HepG2 (cell line): ENCODE measurements at regions not wholly inside any gene's neighbourhood (a gene's known extent, or its start where the extent isn't known, plus 50 kb on each side); places are given as distances from the start of the nearest gene placed in this dataset.

Experiments used
- ATAC-seq: fragments of 200-7000 bp; cut with Tn5 transposase; 3 replicates; pipeline ENCODE4 v1.9.1; 2020; ENCODE audit warnings: mild to moderate bottlenecking, moderate library complexity
- BruUV-seq: library from RNA; stranded (reverse); fragments of 400-500 nt; replicated peaks from 2 replicates; lab custom pipeline; 2021; lab: Mats Ljungman, UMichigan
- CTCF ChIA-PET: fragments of 300-600 bp; formaldehyde crosslinking; extraction: SDS; loops from one replicate; lab custom pipeline; 2021; ENCODE audit warnings: low total read pairs, inconsistent platforms, low intra/inter-chr PET ratio; lab: Yijun Ruan, JAX
- POLR2A ChIA-PET: fragments of 350-600 bp; sonication (Branson Sonifier 250); formaldehyde crosslinking; loops from one replicate; lab custom pipeline; 2020; ENCODE audit warnings: antibody characterized with exemption, inconsistent platforms; lab: Yijun Ruan, JAX
- DNase-seq: peaks from one replicate; pipeline ENCODE4 v3.0.0-alpha.2; 2015; ENCODE audit warnings: low spot score
- FAIRE-seq: peaks from 3 replicates; lab custom pipeline; 2011; peaks lifted over from hg19 to GRCh38; lab: Jason Lieb, UNC
- H2AFZ ChIP-seq: one replicate; pipeline ENCODE4 v1.6.1; 2011; ENCODE audit warnings: low read length, inconsistent platforms
- H3K27ac ChIP-seq: fragments of 300-600 bp; 3 replicates; pipeline ENCODE4 v1.8.0; 2011; ENCODE audit warnings: mixed run types, mild to moderate bottlenecking, mixed read lengths, low read length, inconsistent platforms; ENCODE audit not compliant: insufficient read depth; ENCODE audit errors: extremely low read length
- H3K27me3 ChIP-seq, 2 experiments: fragments of 200-600 bp in 1 of 2; 2 replicates in 1 of 2; 3 replicates in 1 of 2; pipeline versions ENCODE4 v1.6.0 to v1.8.0; 2011; ENCODE audit warnings: low read length in 2 of 2, mild to moderate bottlenecking in 2 of 2, moderate library complexity in 2 of 2, inconsistent platforms in 1 of 2; ENCODE audit not compliant: insufficient read depth in 2 of 2, control insufficient read depth in 1 of 2
- H3K36me3 ChIP-seq, 2 experiments: fragments of 200-600 bp in 1 of 2; replicated peaks in 1 of 2; 2 replicates in 1 of 2; 3 replicates in 1 of 2; pipeline versions ENCODE4 v1.5.1 to v1.8.0; 2011; ENCODE audit warnings: low read length in 2 of 2, inconsistent platforms in 1 of 2; ENCODE audit not compliant: insufficient read depth in 2 of 2, control insufficient read depth in 1 of 2
- H3K4me1 ChIP-seq: 2 replicates; pipeline ENCODE4 v1.5.1; 2012; ENCODE audit warnings: low read length, inconsistent platforms; ENCODE audit not compliant: insufficient read depth
- H3K4me2 ChIP-seq: 2 replicates; pipeline ENCODE4 v1.6.0; 2011; ENCODE audit warnings: low read depth, low read length, inconsistent platforms
- H3K4me3 ChIP-seq, 3 experiments: fragments of 200-600 bp in 1 of 3; sonication (generic), shearing (Covaris generic) in 1 of 3; replicated peaks in 1 of 3; 2 replicates each; pipeline ENCODE4 v1.5.1; 2011 to 2016; ENCODE audit warnings: low read length in 3 of 3, inconsistent platforms in 2 of 3, low read depth in 2 of 3, mild to moderate bottlenecking in 2 of 3, control low read depth in 1 of 3, mixed read lengths in 1 of 3; ENCODE audit not compliant: insufficient read depth in 1 of 3
- H3K79me2 ChIP-seq: one replicate; pipeline ENCODE4 v1.6.1; 2011; ENCODE audit warnings: low read length, inconsistent platforms; ENCODE audit not compliant: insufficient read depth
- H3K9ac ChIP-seq: 2 replicates; pipeline ENCODE4 v1.6.0; 2011; ENCODE audit warnings: mild to moderate bottlenecking, low read depth, low read length, inconsistent platforms; ENCODE audit not compliant: insufficient read depth
- H3K9me3 ChIP-seq: 2 replicates; pipeline ENCODE4 v1.5.1; 2012; ENCODE audit warnings: mild to moderate bottlenecking, low read length
- H4K20me1 ChIP-seq: 2 replicates; pipeline ENCODE4 v1.6.0; 2011; ENCODE audit warnings: inconsistent platforms, mild to moderate bottlenecking, low read length, moderate library complexity; ENCODE audit not compliant: insufficient read depth
- CC2D1A ChIP-seq: sonication (generic); formaldehyde crosslinking; IDR thresholded peaks from 2 replicates; pipeline ENCODE4 v1.8.1; 2023; ENCODE audit warnings: mild to moderate bottlenecking, missing genetic modification reagents
- KLF9 ChIP-seq: IDR thresholded peaks from 2 replicates; pipeline ENCODE4 v1.6.1; 2016; ENCODE audit warnings: low read depth
- TCF7 ChIP-seq: sonication (generic); IDR thresholded peaks from 2 replicates; pipeline ENCODE4 v1.6.1; 2016; ENCODE audit warnings: antibody characterized with exemption, low read depth
- ZBTB1 ChIP-seq: sonication (generic); formaldehyde crosslinking; IDR thresholded peaks from 2 replicates; pipeline ENCODE4 v1.4.0; 2020; ENCODE audit warnings: missing genetic modification reagents, borderline replicate concordance
- WGBS: methylation state at CpG from one replicate; pipeline ENCODE4 v1.1.6; 2017; ENCODE audit warnings: low lambda C conversion rate; 5-methylcytosine and 5-hydroxymethylcytosine counted together
- in situ Hi-C: cut with HindIII; loops from 2 replicates; pipeline ENCODE4 v1.10.0; 2017; ENCODE audit warnings: low pct_unique_long_range_greater_than_20kb; ENCODE audit not compliant: extremely low pct_ligation_motif_present
- intact Hi-C: fragments of 100-400 bp; cut with micrococcal nuclease; formaldehyde crosslinking; loops from one replicate; pipeline ENCODE4 v1.10.0; 2022; ENCODE audit not compliant: unreplicated experiment
- TF ChIP-seq, protein P1 (sequence below): sonication (generic); formaldehyde crosslinking; conservative IDR thresholded peaks from 2 replicates; pipeline ENCODE4 v1.4.0; 2020; ENCODE audit warnings: missing genetic modification reagents
- TF ChIP-seq, protein P2 (sequence below): IDR thresholded peaks from 2 replicates; pipeline ENCODE4 v1.4.0; 2020; ENCODE audit warnings: mild to moderate bottlenecking, missing genetic modification reagents

DNA sequence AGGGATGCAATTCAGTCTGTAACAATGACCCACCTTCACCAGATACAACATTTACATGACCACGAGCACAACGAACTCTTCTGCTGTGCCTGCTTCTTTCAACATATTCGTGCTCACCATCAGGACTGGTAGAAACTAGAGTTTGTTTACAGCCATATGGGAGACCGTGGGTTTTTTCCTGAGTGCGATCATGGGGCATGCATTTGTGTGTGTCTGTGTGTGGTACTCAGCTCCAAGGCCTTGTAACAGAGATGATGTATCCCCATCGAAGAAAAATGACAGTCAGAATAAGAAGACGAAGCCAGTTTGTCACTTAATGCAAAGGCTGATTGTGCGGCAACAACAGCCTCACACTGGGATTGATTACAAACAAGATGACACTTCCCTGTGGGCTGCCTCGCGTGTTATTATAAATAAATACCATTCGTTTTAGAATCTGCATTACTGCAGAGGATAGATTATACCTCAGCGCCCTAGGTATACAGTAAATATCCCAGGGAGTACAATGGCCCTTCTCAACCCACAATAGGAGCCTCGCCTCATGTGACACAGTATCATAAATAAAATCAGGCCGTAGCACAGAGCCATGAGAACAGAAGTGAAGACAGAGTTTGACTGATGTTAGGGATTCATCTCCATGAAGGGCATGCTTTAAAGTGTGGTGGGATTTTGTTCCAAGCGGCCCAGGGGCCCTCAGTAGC is 97.3 kb upstream of the NOCT start:
- H3K9ac ChIP-seq = no peak overlapping the region
- H3K4me1 ChIP-seq = no peaks in the 10 kb centered on the region
- H4K20me1 ChIP-seq = no peaks in the 10 kb centered on the region
- ChIA-PET CTCF (interaction anchor here (0.6 kb wide), 1 partner anchor 820 kb away, joined by 3 read pairs; no protein-coding TSS in a partner anchor), POLR2A (no interaction called here)
- ATAC-seq (no peak), DNase-seq (no peak), FAIRE-seq (no peak)
- in situ Hi-C loops = no loop called here
- WGBS = 47% methylated on average over 15 of the region's 15 CpGs
- H3K4me3 ChIP-seq = no peak overlapping the region
- no peak overlapping the region for H3K27ac ChIP-seq
- no peaks in the 10 kb centered on the region for H3K36me3 ChIP-seq
- H3K79me2 ChIP-seq = no peaks in the 10 kb centered on the region
- TF ChIP-seq TCF7 = no peak
- TF ChIP-seq ZBTB1 = no peak
- TF ChIP-seq, protein P1, sequence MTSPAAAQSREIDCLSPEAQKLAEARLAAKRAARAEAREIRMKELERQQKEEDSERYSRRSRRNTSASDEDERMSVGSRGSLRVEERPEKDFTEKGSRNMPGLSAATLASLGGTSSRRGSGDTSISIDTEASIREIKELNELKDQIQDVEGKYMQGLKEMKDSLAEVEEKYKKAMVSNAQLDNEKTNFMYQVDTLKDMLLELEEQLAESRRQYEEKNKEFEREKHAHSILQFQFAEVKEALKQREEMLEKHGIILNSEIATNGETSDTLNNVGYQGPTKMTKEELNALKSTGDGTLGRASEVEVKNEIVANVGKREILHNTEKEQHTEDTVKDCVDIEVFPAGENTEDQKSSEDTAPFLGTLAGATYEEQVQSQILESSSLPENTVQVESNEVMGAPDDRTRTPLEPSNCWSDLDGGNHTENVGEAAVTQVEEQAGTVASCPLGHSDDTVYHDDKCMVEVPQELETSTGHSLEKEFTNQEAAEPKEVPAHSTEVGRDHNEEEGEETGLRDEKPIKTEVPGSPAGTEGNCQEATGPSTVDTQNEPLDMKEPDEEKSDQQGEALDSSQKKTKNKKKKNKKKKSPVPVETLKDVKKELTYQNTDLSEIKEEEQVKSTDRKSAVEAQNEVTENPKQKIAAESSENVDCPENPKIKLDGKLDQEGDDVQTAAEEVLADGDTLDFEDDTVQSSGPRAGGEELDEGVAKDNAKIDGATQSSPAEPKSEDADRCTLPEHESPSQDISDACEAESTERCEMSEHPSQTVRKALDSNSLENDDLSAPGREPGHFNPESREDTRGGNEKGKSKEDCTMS = no peak
- TF ChIP-seq CC2D1A (CRISPR knock-in tag) = no peak
- TF ChIP-seq, all 625 proteins: peak for 0
- BruUV-seq = no TSS peak
- H3K4me2 ChIP-seq = no peak overlapping the region
- no peak overlapping the region for H2AFZ ChIP-seq
- H3K9me3 ChIP-seq = no peaks in the 10 kb centered on the region
- no peaks in the 10 kb centered on the region for H3K27me3 ChIP-seq
- intact Hi-C loops = loop anchor here (2.0 to 5.0 kb wide), 5 partner anchors 20 to 1186 kb away; no protein-coding TSS in a partner anchor

DNA sequence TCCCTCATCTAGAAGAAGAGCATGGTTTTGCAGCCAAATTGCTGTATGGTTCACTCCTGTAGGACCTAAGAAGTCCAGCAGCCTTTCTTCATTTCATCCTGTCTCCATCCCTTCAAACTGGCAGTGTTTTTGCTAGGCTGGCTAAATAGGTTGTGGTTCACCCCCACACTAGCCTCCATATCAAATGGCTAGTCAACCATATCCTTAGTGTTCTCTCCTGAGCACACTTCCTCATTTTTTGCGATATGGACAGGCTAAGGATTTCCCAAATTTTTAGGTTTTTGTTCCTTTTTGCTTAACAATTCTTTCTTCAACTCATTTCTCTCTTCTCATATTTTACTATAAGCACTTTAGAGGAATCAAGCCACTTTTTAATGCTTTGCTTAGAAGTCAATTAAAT is 98.8 kb upstream of the NOCT start:
- Histone ChIP-seq H3K9ac (no peak overlapping the region), H3K4me3 (no peak overlapping the region), H3K27me3 (no peaks in the 10 kb centered on the region), H3K27ac (no peak overlapping the region), H3K9me3 (no peaks in the 10 kb centered on the region), H3K79me2 (no peaks in the 10 kb centered on the region), H3K4me2 (no peak overlapping the region), H2AFZ (no peak overlapping the region), H4K20me1 (no peaks in the 10 kb centered on the region), H3K36me3 (no peaks in the 10 kb centered on the region), H3K4me1 (peaks cover 2% of the 10 kb centered on the region; the same call in 1 of the 2 replicates)
- TF ChIP-seq, protein P2, sequence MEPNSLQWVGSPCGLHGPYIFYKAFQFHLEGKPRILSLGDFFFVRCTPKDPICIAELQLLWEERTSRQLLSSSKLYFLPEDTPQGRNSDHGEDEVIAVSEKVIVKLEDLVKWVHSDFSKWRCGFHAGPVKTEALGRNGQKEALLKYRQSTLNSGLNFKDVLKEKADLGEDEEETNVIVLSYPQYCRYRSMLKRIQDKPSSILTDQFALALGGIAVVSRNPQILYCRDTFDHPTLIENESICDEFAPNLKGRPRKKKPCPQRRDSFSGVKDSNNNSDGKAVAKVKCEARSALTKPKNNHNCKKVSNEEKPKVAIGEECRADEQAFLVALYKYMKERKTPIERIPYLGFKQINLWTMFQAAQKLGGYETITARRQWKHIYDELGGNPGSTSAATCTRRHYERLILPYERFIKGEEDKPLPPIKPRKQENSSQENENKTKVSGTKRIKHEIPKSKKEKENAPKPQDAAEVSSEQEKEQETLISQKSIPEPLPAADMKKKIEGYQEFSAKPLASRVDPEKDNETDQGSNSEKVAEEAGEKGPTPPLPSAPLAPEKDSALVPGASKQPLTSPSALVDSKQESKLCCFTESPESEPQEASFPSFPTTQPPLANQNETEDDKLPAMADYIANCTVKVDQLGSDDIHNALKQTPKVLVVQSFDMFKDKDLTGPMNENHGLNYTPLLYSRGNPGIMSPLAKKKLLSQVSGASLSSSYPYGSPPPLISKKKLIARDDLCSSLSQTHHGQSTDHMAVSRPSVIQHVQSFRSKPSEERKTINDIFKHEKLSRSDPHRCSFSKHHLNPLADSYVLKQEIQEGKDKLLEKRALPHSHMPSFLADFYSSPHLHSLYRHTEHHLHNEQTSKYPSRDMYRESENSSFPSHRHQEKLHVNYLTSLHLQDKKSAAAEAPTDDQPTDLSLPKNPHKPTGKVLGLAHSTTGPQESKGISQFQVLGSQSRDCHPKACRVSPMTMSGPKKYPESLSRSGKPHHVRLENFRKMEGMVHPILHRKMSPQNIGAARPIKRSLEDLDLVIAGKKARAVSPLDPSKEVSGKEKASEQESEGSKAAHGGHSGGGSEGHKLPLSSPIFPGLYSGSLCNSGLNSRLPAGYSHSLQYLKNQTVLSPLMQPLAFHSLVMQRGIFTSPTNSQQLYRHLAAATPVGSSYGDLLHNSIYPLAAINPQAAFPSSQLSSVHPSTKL (CRISPR knock-in tag) = no peak
- TF ChIP-seq KLF9 (CRISPR knock-in tag) = no peak
- in situ Hi-C loops = no loop called here
- ChIA-PET POLR2A (no interaction called here), CTCF (no interaction called here)
- no peak for ATAC-seq
- FAIRE-seq = no peak
- 38% methylated on average over 1 of the region's 1 CpG for WGBS
- no peak for DNase-seq
- intact Hi-C loops = loop anchor here (5.0 kb wide), 3 partner anchors 234 to 1184 kb away; no protein-coding TSS in a partner anchor
- no TSS peak for BruUV-seq
